ENCODE measurements at regions not wholly inside any gene's neighbourhood (a gene's known extent, or its start where the extent isn't known, plus 50 kb on each side); places are given as distances from the start of the nearest gene placed in this dataset.

GRCh38 chr17:71417142-71417541 lies 703.7 kb upstream of the SOX9 start:
- 100% methylated on average over 1 of the region's 1 CpG for WGBS (ENCODE audit: low lambda C conversion rate, missing lambda C conversion rate)
- no peak overlapping the region for H2AFZ ChIP-seq
- no peak for TF ChIP-seq EZH2phosphoT487 (IDR thresholded peaks at IDR 0.05; ENCODE audit: low read depth, severe bottlenecking, unreplicated experiment)
- TF ChIP-seq CTCF (IDR thresholded peaks at IDR 0.05; ENCODE audit: poor library complexity), result no peak
- no peak for TF ChIP-seq EZH2 (IDR thresholded peaks at IDR 0.05; ENCODE audit: borderline replicate concordance)

GRCh38 chr17:71422968-71423367 lies 697.9 kb upstream of the SOX9 start:
- Histone ChIP-seq H3K9me2 (replicated peaks; ENCODE audit: insufficient read depth) (no peaks in the 10 kb centered on the region), H3K4me1 (ENCODE audit: insufficient read depth) (no peaks in the 10 kb centered on the region), H2AFZ (no peak overlapping the region), H3K4me3 (no peak overlapping the region), H3K4me2 (no peak overlapping the region), H3K27me3 (no peaks in the 10 kb centered on the region), H3K79me2 (no peaks in the 10 kb centered on the region), H3K27ac (no peak overlapping the region), H3K36me3 (replicated peaks; ENCODE audit: insufficient read depth, low read depth) (no peaks in the 10 kb centered on the region), H4K20me1 (ENCODE audit: insufficient read depth, poor library complexity, severe bottlenecking) (no peaks in the 10 kb centered on the region), H3K9me3 (ENCODE audit: low read depth) (no peaks in the 10 kb centered on the region)
- WGBS (ENCODE audit: low lambda C conversion rate, missing lambda C conversion rate), result 85% methylated on average over 1 of the region's 1 CpG
- no peak for DNase-seq (ENCODE audit: low spot score)
- TF ChIP-seq CTCF (IDR thresholded peaks at IDR 0.05; ENCODE audit: poor library complexity) (no peak), EZH2phosphoT487 (IDR thresholded peaks at IDR 0.05; ENCODE audit: low read depth, severe bottlenecking, unreplicated experiment) (no peak), EZH2 (IDR thresholded peaks at IDR 0.05; ENCODE audit: borderline replicate concordance) (no peak)

More at GRCh38 chr17:71417142-71417541, 703.7 kb upstream of the SOX9 start:
- Histone ChIP-seq H3K9me2 (replicated peaks; ENCODE audit: insufficient read depth) (no peaks in the 10 kb centered on the region), H3K9me3 (ENCODE audit: low read depth) (no peaks in the 10 kb centered on the region), H3K27me3 (no peaks in the 10 kb centered on the region), H3K4me1 (ENCODE audit: insufficient read depth) (no peaks in the 10 kb centered on the region), H3K4me2 (no peak overlapping the region), H3K27ac (no peak overlapping the region), H3K79me2 (no peaks in the 10 kb centered on the region), H4K20me1 (ENCODE audit: insufficient read depth, poor library complexity, severe bottlenecking) (no peaks in the 10 kb centered on the region), H3K4me3 (no peak overlapping the region), H3K36me3 (replicated peaks; ENCODE audit: insufficient read depth, low read depth) (no peaks in the 10 kb centered on the region)
- DNase-seq (ENCODE audit: low spot score), result no peak

GRCh38 chr17:71423871-71424546 lies 696.8 kb upstream of the SOX9 start:
- Histone ChIP-seq H3K4me1 (ENCODE audit: insufficient read depth) (no peaks in the 10 kb centered on the region), H3K4me3 (no peak overlapping the region), H3K9me3 (ENCODE audit: low read depth) (no peaks in the 10 kb centered on the region), H4K20me1 (ENCODE audit: insufficient read depth, poor library complexity, severe bottlenecking) (no peaks in the 10 kb centered on the region), H3K36me3 (replicated peaks; ENCODE audit: insufficient read depth, low read depth) (no peaks in the 10 kb centered on the region), H3K27me3 (no peaks in the 10 kb centered on the region), H3K4me2 (no peak overlapping the region), H3K79me2 (no peaks in the 10 kb centered on the region), H3K27ac (no peak overlapping the region), H2AFZ (no peak overlapping the region), H3K9me2 (replicated peaks; ENCODE audit: insufficient read depth) (no peaks in the 10 kb centered on the region)
- no peak for DNase-seq (ENCODE audit: low spot score)
- WGBS (ENCODE audit: low lambda C conversion rate, missing lambda C conversion rate), result 59% methylated on average over 5 of the region's 5 CpGs
- TF ChIP-seq EZH2phosphoT487 (IDR thresholded peaks at IDR 0.05; ENCODE audit: low read depth, severe bottlenecking, unreplicated experiment), result no peak
- TF ChIP-seq EZH2 (IDR thresholded peaks at IDR 0.05; ENCODE audit: borderline replicate concordance), result no peak
- no peak for TF ChIP-seq CTCF (IDR thresholded peaks at IDR 0.05; ENCODE audit: poor library complexity)

Measured in hepatocyte (in vitro differentiated cells).